HepG2 (cell line): ENCODE measurements at regions not wholly inside any gene's neighbourhood (a gene's known extent, or its start where the extent isn't known, plus 50 kb on each side); places are given as distances from the start of the nearest gene placed in this dataset.

Experiments used
- ATAC-seq: fragments of 200-7000 bp; cut with Tn5 transposase; 3 replicates; pipeline ENCODE4 v1.9.1; 2020; ENCODE audit warnings: mild to moderate bottlenecking, moderate library complexity
- BruUV-seq: library from RNA; stranded (reverse); fragments of 400-500 nt; replicated peaks from 2 replicates; lab custom pipeline; 2021; lab: Mats Ljungman, UMichigan
- CTCF ChIA-PET: fragments of 300-600 bp; formaldehyde crosslinking; extraction: SDS; loops from one replicate; lab custom pipeline; 2021; ENCODE audit warnings: low total read pairs, inconsistent platforms, low intra/inter-chr PET ratio; lab: Yijun Ruan, JAX
- POLR2A ChIA-PET: fragments of 350-600 bp; sonication (Branson Sonifier 250); formaldehyde crosslinking; loops from one replicate; lab custom pipeline; 2020; ENCODE audit warnings: antibody characterized with exemption, inconsistent platforms; lab: Yijun Ruan, JAX
- DNase-seq: peaks from one replicate; pipeline ENCODE4 v3.0.0-alpha.2; 2015; ENCODE audit warnings: low spot score
- FAIRE-seq: peaks from 3 replicates; lab custom pipeline; 2011; peaks lifted over from hg19 to GRCh38; lab: Jason Lieb, UNC
- H2AFZ ChIP-seq: one replicate; pipeline ENCODE4 v1.6.1; 2011; ENCODE audit warnings: low read length, inconsistent platforms
- H3K27ac ChIP-seq: fragments of 300-600 bp; 3 replicates; pipeline ENCODE4 v1.8.0; 2011; ENCODE audit warnings: mixed run types, mild to moderate bottlenecking, mixed read lengths, low read length, inconsistent platforms; ENCODE audit not compliant: insufficient read depth; ENCODE audit errors: extremely low read length
- H3K27me3 ChIP-seq, 2 experiments: fragments of 200-600 bp in 1 of 2; 2 replicates in 1 of 2; 3 replicates in 1 of 2; pipeline versions ENCODE4 v1.6.0 to v1.8.0; 2011; ENCODE audit warnings: low read length in 2 of 2, mild to moderate bottlenecking in 2 of 2, moderate library complexity in 2 of 2, inconsistent platforms in 1 of 2; ENCODE audit not compliant: insufficient read depth in 2 of 2, control insufficient read depth in 1 of 2
- H3K36me3 ChIP-seq, 2 experiments: fragments of 200-600 bp in 1 of 2; replicated peaks in 1 of 2; 2 replicates in 1 of 2; 3 replicates in 1 of 2; pipeline versions ENCODE4 v1.5.1 to v1.8.0; 2011; ENCODE audit warnings: low read length in 2 of 2, inconsistent platforms in 1 of 2; ENCODE audit not compliant: insufficient read depth in 2 of 2, control insufficient read depth in 1 of 2
- H3K4me1 ChIP-seq: 2 replicates; pipeline ENCODE4 v1.5.1; 2012; ENCODE audit warnings: low read length, inconsistent platforms; ENCODE audit not compliant: insufficient read depth
- H3K4me2 ChIP-seq: 2 replicates; pipeline ENCODE4 v1.6.0; 2011; ENCODE audit warnings: low read depth, low read length, inconsistent platforms
- H3K4me3 ChIP-seq, 3 experiments: fragments of 200-600 bp in 1 of 3; sonication (generic), shearing (Covaris generic) in 1 of 3; replicated peaks in 1 of 3; 2 replicates each; pipeline ENCODE4 v1.5.1; 2011 to 2016; ENCODE audit warnings: low read length in 3 of 3, inconsistent platforms in 2 of 3, low read depth in 2 of 3, mild to moderate bottlenecking in 2 of 3, control low read depth in 1 of 3, mixed read lengths in 1 of 3; ENCODE audit not compliant: insufficient read depth in 1 of 3
- H3K79me2 ChIP-seq: one replicate; pipeline ENCODE4 v1.6.1; 2011; ENCODE audit warnings: low read length, inconsistent platforms; ENCODE audit not compliant: insufficient read depth
- H3K9ac ChIP-seq: 2 replicates; pipeline ENCODE4 v1.6.0; 2011; ENCODE audit warnings: mild to moderate bottlenecking, low read depth, low read length, inconsistent platforms; ENCODE audit not compliant: insufficient read depth
- H3K9me3 ChIP-seq: 2 replicates; pipeline ENCODE4 v1.5.1; 2012; ENCODE audit warnings: mild to moderate bottlenecking, low read length
- H4K20me1 ChIP-seq: 2 replicates; pipeline ENCODE4 v1.6.0; 2011; ENCODE audit warnings: inconsistent platforms, mild to moderate bottlenecking, low read length, moderate library complexity; ENCODE audit not compliant: insufficient read depth
- JUND ChIP-seq: sonication (generic); formaldehyde crosslinking; IDR thresholded peaks from 2 replicates; pipeline ENCODE4 v1.8.0; 2022; ENCODE audit warnings: mild to moderate bottlenecking, missing genetic modification reagents
- NFATC3 ChIP-seq: sonication (generic); formaldehyde crosslinking; IDR thresholded peaks from 2 replicates; pipeline ENCODE4 v1.5.1; 2020; ENCODE audit warnings: mild to moderate bottlenecking, missing genetic modification reagents
- RFX3 ChIP-seq: IDR thresholded peaks from 2 replicates; pipeline ENCODE4 v1.6.1; 2016; ENCODE audit warnings: missing biosample characterization, missing genetic modification reagents
- ZNF251 ChIP-seq: sonication (generic); formaldehyde crosslinking; IDR thresholded peaks from 2 replicates; pipeline ENCODE4 v1.9.0; 2021; ENCODE audit warnings: mild to moderate bottlenecking, missing genetic modification reagents
- WGBS: methylation state at CpG from one replicate; pipeline ENCODE4 v1.1.6; 2017; ENCODE audit warnings: low lambda C conversion rate; 5-methylcytosine and 5-hydroxymethylcytosine counted together
- in situ Hi-C: cut with HindIII; loops from 2 replicates; pipeline ENCODE4 v1.10.0; 2017; ENCODE audit warnings: low pct_unique_long_range_greater_than_20kb; ENCODE audit not compliant: extremely low pct_ligation_motif_present
- intact Hi-C: fragments of 100-400 bp; cut with micrococcal nuclease; formaldehyde crosslinking; loops from one replicate; pipeline ENCODE4 v1.10.0; 2022; ENCODE audit not compliant: unreplicated experiment
- TF ChIP-seq, protein P1 (sequence below): sonication (generic); formaldehyde crosslinking; conservative IDR thresholded peaks from 2 replicates; pipeline ENCODE4 v1.4.0; 2020; ENCODE audit warnings: missing genetic modification reagents

DNA sequence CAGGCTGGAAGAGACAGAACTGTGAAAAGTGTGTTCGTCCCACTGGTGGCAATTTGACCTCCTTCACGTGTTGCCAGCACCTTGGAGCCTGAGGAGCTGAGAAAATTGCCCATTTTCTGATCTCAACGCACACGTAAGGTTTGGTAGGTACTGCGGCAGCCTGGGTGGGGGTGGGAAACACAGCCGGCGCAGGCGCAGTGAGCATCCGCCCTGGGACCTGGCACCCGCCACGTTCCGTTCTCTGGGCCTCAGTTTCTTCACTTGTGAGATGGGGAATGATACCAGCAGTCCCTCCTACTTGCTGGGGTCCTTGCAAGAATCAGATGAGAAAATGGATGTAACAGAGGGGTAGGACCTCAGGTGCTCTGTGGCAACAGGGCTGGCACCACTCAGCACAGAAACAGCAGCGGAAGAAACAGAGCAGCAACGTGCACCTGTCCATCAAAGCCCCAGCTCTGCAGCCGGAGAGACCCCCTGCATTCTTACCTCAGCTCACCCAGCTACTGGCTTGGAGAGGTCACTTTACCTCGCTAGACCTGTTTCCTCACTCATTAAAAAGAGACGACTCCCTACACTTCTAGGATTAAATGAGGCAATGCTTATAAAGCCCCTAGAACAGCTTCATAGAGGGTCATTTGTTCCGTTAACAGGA lies 458.0 kb upstream of the ID2 start:
- no peak for FAIRE-seq
- no peak overlapping the region for H2AFZ ChIP-seq
- no peak overlapping the region for H3K9ac ChIP-seq
- no peak for ATAC-seq
- H3K27me3 ChIP-seq: peaks cover 0 to 32% of the 10 kb centered on the region in 2 experiments; a peak in 3 of 5 replicates
- H3K4me1 ChIP-seq: no peaks in the 10 kb centered on the region
- TF ChIP-seq JUND (no peak), RFX3 (no peak), NFATC3 (CRISPR knock-in tag) (no peak), ZNF251 (no peak)
- TF ChIP-seq, protein P1, sequence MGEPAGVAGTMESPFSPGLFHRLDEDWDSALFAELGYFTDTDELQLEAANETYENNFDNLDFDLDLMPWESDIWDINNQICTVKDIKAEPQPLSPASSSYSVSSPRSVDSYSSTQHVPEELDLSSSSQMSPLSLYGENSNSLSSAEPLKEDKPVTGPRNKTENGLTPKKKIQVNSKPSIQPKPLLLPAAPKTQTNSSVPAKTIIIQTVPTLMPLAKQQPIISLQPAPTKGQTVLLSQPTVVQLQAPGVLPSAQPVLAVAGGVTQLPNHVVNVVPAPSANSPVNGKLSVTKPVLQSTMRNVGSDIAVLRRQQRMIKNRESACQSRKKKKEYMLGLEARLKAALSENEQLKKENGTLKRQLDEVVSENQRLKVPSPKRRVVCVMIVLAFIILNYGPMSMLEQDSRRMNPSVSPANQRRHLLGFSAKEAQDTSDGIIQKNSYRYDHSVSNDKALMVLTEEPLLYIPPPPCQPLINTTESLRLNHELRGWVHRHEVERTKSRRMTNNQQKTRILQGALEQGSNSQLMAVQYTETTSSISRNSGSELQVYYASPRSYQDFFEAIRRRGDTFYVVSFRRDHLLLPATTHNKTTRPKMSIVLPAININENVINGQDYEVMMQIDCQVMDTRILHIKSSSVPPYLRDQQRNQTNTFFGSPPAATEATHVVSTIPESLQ: no peak
- TF ChIP-seq, all 625 proteins: peak for 0
- no peak for DNase-seq
- 58% methylated on average over 16 of the region's 18 CpGs for WGBS
- no peak overlapping the region for H3K4me3 ChIP-seq
- no peaks in the 10 kb centered on the region for H3K79me2 ChIP-seq
- H3K27ac ChIP-seq: no peak overlapping the region
- ChIA-PET CTCF (no interaction called here), POLR2A (no interaction called here)
- H3K36me3 ChIP-seq: no peaks in the 10 kb centered on the region
- no peaks in the 10 kb centered on the region for H4K20me1 ChIP-seq
- H3K4me2 ChIP-seq: no peak overlapping the region
- intact Hi-C loops: no loop called here
- in situ Hi-C loops: no loop called here
- no TSS peak for BruUV-seq
- no peaks in the 10 kb centered on the region for H3K9me3 ChIP-seq
